Duodenal mucosa (tissue), 2 donors: ENCODE measurements at regions not wholly inside any gene's neighbourhood (a gene's known extent, or its start where the extent isn't known, plus 50 kb on each side); places are given as distances from the start of the nearest gene placed in this dataset.
A peak's percentile ranks its signal among the peaks of the same experiment; 100 is the strongest.

ENCODE experiments used
- H3K27ac ChIP-seq: one replicate; pipeline ENCODE4 v1.7.0; 2013; ENCODE audit warnings: low read depth, low read length
- H3K27me3 ChIP-seq, 2 donors: one replicate each; pipeline ENCODE4 v1.7.0; 2013; ENCODE audit warnings: low read length in 2 of 2, control low read depth in 1 of 2; ENCODE audit not compliant: insufficient read depth in 2 of 2, control insufficient read depth in 1 of 2
- H3K36me3 ChIP-seq, 2 donors: one replicate each; pipeline ENCODE4 v1.7.0; 2013; ENCODE audit warnings: low read length in 2 of 2, control low read depth in 1 of 2; ENCODE audit not compliant: insufficient read depth in 2 of 2, control insufficient read depth in 1 of 2
- H3K4me1 ChIP-seq, 2 donors: one replicate each; pipeline ENCODE4 v1.7.0; 2013; ENCODE audit warnings: low read length in 2 of 2, control low read depth in 1 of 2; ENCODE audit not compliant: insufficient read depth in 2 of 2, control insufficient read depth in 1 of 2
- H3K4me3 ChIP-seq, 2 donors: one replicate each; pipeline ENCODE4 v1.7.0; 2013; ENCODE audit warnings: low read length in 2 of 2, low read depth in 1 of 2
- H3K9ac ChIP-seq, 2 donors: one replicate each; pipeline ENCODE4 v1.7.0; 2013; ENCODE audit warnings: low read length in 2 of 2, low read depth in 1 of 2
- H3K9me3 ChIP-seq, 2 donors: one replicate each; pipeline ENCODE4 v1.7.0; 2013; ENCODE audit warnings: low read length in 2 of 2, control low read depth in 1 of 2; ENCODE audit not compliant: control insufficient read depth in 1 of 2

DNA sequence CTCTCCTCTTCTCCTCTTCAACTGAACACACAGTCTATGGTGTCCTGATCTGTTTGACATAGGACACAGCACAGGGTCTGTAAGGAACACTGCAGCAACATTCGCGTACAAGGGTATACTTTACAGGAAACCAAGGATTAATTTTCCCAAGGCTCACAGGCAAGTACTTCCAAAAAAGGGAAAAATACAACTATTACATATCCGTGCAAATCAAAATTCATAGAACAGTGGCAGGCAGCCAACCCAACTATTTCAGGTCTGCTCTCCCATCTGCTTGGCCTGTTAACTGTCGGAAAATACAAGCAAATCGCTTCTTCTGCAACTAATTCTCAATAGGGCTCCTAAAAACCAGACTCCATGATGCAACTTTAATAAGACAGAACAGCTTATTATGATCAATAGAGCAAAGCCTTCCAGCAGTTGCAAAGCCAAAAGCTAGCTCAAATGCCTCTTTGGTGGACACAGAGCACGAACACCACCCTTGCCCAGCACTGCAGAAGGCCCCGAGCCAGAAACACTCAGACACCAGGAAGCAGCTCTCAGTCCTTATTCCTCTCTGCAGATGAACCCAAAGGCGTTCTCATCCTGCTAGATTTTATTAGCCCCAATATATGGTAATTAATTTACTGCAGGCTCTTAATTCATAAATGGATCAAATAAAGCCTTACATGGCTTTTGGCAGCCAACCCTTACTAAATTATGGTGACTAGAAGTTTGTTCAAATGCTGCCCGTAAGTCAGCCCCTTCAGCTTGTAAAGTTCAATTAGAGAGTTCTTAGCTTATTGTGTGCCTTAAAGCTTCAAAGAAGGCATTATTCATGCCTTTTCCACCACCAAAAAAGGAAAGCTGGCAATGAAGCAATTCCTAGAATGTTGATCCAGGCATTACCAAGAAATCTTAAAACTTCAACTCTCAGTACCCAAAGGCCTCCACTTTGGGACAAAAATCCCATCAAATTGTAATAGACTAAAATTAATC is 68.8 kb downstream of the ZNF608 start:
- no peaks in the 10 kb centered on the region for H3K36me3 ChIP-seq
- no peaks in the 10 kb centered on the region for H3K27me3 ChIP-seq
- H3K4me3 ChIP-seq: no peak overlapping the region
- no peak overlapping the region for H3K9ac ChIP-seq
- H3K9me3 ChIP-seq: no peaks in the 10 kb centered on the region
- peak overlapping the region; percentile 30 for H3K27ac ChIP-seq
- peaks cover 30 to 64% of the 10 kb centered on the region in 2 donors for H3K4me1 ChIP-seq

DNA sequence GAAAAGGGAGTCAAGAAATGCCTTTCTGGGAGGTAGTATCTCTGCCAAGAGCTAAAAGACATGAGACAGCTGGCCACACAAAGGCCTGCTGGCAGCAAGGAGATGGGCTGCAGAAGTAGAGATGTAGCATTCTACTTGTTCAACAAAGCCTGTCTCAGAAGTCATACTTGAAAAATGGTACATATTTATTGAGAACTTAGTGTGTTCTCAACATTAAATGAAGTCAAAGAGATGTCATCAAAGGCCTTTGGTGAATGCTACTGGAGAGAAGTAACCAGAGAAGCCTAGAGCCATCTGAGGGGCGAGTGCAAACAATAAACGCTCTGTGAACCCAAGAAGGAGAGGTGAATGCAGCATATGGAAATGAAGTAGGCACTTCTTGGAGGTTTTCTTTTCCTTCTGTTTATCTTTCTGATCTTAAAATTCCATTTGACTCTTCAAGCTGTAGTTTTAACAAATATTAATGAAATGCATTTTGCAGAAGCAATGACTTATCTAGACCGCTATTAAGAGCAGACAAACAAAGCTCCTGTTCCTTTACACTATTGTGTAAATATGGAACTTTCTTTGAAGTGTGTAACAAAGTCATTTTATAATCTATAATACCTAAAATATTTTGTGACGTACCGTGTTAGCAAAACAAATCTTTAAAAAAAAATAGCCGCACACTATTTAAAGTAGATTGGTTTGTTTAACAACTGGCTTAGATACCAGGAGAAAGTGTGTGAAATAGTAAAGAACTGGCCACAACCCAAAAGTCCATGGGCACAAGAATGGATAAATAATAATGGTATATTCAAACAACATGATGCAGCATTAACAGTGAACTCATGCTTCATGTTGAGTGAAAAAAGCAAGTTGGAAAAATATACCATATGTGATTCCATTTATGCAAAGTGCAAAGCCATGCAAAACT is 70.2 kb downstream of the ZNF608 start:
- H3K27ac ChIP-seq: no peak overlapping the region
- H3K4me1 ChIP-seq: peaks cover 32 to 76% of the 10 kb centered on the region in 2 donors
- no peaks in the 10 kb centered on the region for H3K36me3 ChIP-seq
- no peak overlapping the region for H3K9ac ChIP-seq
- H3K27me3 ChIP-seq: no peaks in the 10 kb centered on the region
- no peaks in the 10 kb centered on the region for H3K9me3 ChIP-seq
- no peak overlapping the region for H3K4me3 ChIP-seq

DNA sequence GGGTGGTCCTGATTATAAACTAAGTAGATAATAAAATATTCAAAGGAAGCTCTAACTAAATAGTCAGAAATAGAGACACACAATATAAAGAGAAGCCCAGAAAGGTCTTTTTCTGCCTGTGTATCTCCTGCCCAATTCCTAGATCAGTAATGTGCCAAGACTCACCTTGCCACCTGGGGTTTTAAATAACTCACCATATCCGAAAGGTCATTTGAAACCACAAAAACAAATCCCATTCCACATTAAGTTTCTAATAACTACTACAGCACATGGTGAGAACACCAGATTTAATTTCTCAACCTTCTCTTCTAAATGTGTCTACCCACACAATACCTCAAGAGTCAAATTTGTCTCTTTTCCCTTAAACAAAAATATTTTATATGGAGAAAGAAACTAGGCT is 75.2 kb downstream of the ZNF608 start:
- Histone ChIP-seq H3K4me1 (peaks cover 33 to 64% of the 10 kb centered on the region in 2 donors), H3K9ac (no peak overlapping the region), H3K27me3 (no peaks in the 10 kb centered on the region), H3K9me3 (no peaks in the 10 kb centered on the region), H3K36me3 (no peaks in the 10 kb centered on the region), H3K27ac (no peak overlapping the region), H3K4me3 (no peak overlapping the region)

- H3K4me1 ChIP-seq: peaks cover 33 to 62% of the 10 kb centered on the region in 2 donors
- H3K9ac ChIP-seq: no peak overlapping the region
- H3K4me3 ChIP-seq: no peak overlapping the region
- H3K9me3 ChIP-seq: no peaks in the 10 kb centered on the region
- no peak overlapping the region for H3K27ac ChIP-seq
- H3K36me3 ChIP-seq: no peaks in the 10 kb centered on the region
- H3K27me3 ChIP-seq: no peaks in the 10 kb centered on the region
Observed at GRCh38 chr5:124670722-124671184, 75.7 kb downstream of the ZNF608 start.

GRCh38 chr5:124669956-124670721 is 76.3 kb downstream of the ZNF608 start:
- no peak overlapping the region for H3K27ac ChIP-seq
- H3K4me1 ChIP-seq: peaks cover 33 to 56% of the 10 kb centered on the region in 2 donors

GRCh38 chr5:124669300-124669648 is 77.2 kb downstream of the ZNF608 start:
- Histone ChIP-seq H3K4me1 (peaks cover 34 to 51% of the 10 kb centered on the region in 2 donors), H3K4me3 (no peak overlapping the region), H3K27ac (no peak overlapping the region)

More at GRCh38 chr5:124669956-124670721, 76.3 kb downstream of the ZNF608 start:
- no peaks in the 10 kb centered on the region for H3K27me3 ChIP-seq
- H3K4me3 ChIP-seq: no peak overlapping the region
- no peaks in the 10 kb centered on the region for H3K9me3 ChIP-seq
- H3K9ac ChIP-seq: no peak overlapping the region
- no peaks in the 10 kb centered on the region for H3K36me3 ChIP-seq

GRCh38 chr5:124668353-124669299 is 77.8 kb downstream of the ZNF608 start:
- Histone ChIP-seq H3K27ac (no peak overlapping the region), H3K27me3 (no peaks in the 10 kb centered on the region), H3K4me3 (no peak overlapping the region), H3K9ac (no peak overlapping the region), H3K4me1 (peaks cover 35 to 52% of the 10 kb centered on the region in 2 donors), H3K9me3 (no peaks in the 10 kb centered on the region), H3K36me3 (no peaks in the 10 kb centered on the region)

More at GRCh38 chr5:124669300-124669648, 77.2 kb downstream of the ZNF608 start:
- H3K9me3 ChIP-seq: no peaks in the 10 kb centered on the region
- no peaks in the 10 kb centered on the region for H3K27me3 ChIP-seq
- H3K36me3 ChIP-seq: no peaks in the 10 kb centered on the region
- no peak overlapping the region for H3K9ac ChIP-seq

- H3K27ac ChIP-seq: no peak overlapping the region
- H3K9me3 ChIP-seq: no peaks in the 10 kb centered on the region
- peaks cover 55 to 62% of the 10 kb centered on the region in 2 donors for H3K4me1 ChIP-seq
- no peak overlapping the region for H3K4me3 ChIP-seq
- no peaks in the 10 kb centered on the region for H3K36me3 ChIP-seq
- H3K9ac ChIP-seq: no peak overlapping the region
- H3K27me3 ChIP-seq: no peaks in the 10 kb centered on the region
Observed at GRCh38 chr5:124665625-124666024, 80.8 kb downstream of the ZNF608 start.

DNA sequence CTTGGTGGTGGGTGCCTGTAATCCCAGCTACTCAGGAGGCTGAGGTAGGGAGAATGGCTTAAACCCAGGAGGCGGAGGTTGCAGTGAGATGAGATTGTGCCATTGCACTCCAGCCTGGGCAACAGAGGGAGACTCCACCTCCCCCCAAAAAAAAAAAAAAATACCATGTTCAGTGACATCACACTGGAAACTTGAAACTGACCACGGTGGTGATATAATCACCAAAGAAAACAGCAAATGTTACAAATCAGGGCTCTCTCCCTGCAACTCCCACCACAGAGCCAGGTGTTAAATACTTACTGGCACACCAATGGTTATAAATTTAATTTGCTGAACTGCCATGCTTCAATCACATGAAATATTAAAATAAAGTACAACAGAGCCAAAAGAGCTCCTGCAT is 81.4 kb downstream of the ZNF608 start:
- Histone ChIP-seq H3K36me3 (no peaks in the 10 kb centered on the region), H3K9ac (no peak overlapping the region), H3K4me3 (no peak overlapping the region), H3K4me1 (peaks cover 56 to 63% of the 10 kb centered on the region in 2 donors), H3K27me3 (no peaks in the 10 kb centered on the region), H3K27ac (no peak overlapping the region), H3K9me3 (no peaks in the 10 kb centered on the region)
